ENCODE measurements at regions not wholly inside any gene's neighbourhood (a gene's known extent, or its start where the extent isn't known, plus 50 kb on each side); places are given as distances from the start of the nearest gene placed in this dataset.
A peak's percentile ranks its signal among the peaks of the same experiment; 100 is the strongest.

GRCh38 chr16:73732681-73733080 lies 563.9 kb upstream of the PSMD7 start:
- no peak for TF ChIP-seq CTCF (IDR thresholded peaks at IDR 0.05; ENCODE audit: control insufficient read depth, extremely low read depth, insufficient read depth)
- H3K4me3 ChIP-seq (ENCODE audit: low read depth, low read length) = no peak overlapping the region
- no peak for DNase-seq (ENCODE audit: low read depth)

- no peak for TF ChIP-seq CTCF (IDR thresholded peaks at IDR 0.05; ENCODE audit: control insufficient read depth, extremely low read depth, insufficient read depth)
- DNase-seq (ENCODE audit: low read depth) = no peak
- H3K4me3 ChIP-seq (ENCODE audit: low read depth, low read length) = no peak overlapping the region
Observed at GRCh38 chr16:73732143-73732542, 564.5 kb upstream of the PSMD7 start.

GRCh38 chr16:73730481-73731090 lies 566.0 kb upstream of the PSMD7 start:
- no peak overlapping the region for H3K4me3 ChIP-seq (ENCODE audit: low read depth, low read length)
- no peak for DNase-seq (ENCODE audit: low read depth)
- TF ChIP-seq CTCF (IDR thresholded peaks at IDR 0.05; ENCODE audit: control insufficient read depth, extremely low read depth, insufficient read depth) = peak; percentile 65

GRCh38 chr16:73725156-73725555 lies 571.5 kb upstream of the PSMD7 start:
- TF ChIP-seq CTCF (IDR thresholded peaks at IDR 0.05; ENCODE audit: control insufficient read depth, extremely low read depth, insufficient read depth) = no peak
- H3K4me3 ChIP-seq (ENCODE audit: low read depth, low read length) = no peak overlapping the region
- DNase-seq (ENCODE audit: low read depth) = no peak

- no peak overlapping the region for H3K4me3 ChIP-seq (ENCODE audit: low read depth, low read length)
- no peak for DNase-seq (ENCODE audit: low read depth)
- no peak for TF ChIP-seq CTCF (IDR thresholded peaks at IDR 0.05; ENCODE audit: control insufficient read depth, extremely low read depth, insufficient read depth)
Observed at GRCh38 chr16:73724503-73724902, 572.1 kb upstream of the PSMD7 start.

GRCh38 chr16:73717266-73717974 lies 579.2 kb upstream of the PSMD7 start:
- DNase-seq (ENCODE audit: low read depth) = no peak
- H3K4me3 ChIP-seq (ENCODE audit: low read depth, low read length) = no peak overlapping the region
- no peak for TF ChIP-seq CTCF (IDR thresholded peaks at IDR 0.05; ENCODE audit: control insufficient read depth, extremely low read depth, insufficient read depth)

- TF ChIP-seq CTCF (IDR thresholded peaks at IDR 0.05; ENCODE audit: control insufficient read depth, extremely low read depth, insufficient read depth) = no peak
- no peak for DNase-seq (ENCODE audit: low read depth)
- no peak overlapping the region for H3K4me3 ChIP-seq (ENCODE audit: low read depth, low read length)
Observed at GRCh38 chr16:73714976-73715375, 581.6 kb upstream of the PSMD7 start.
